MM.1S (cell line): ENCODE measurements at regions not wholly inside any gene's neighbourhood (a gene's known extent, or its start where the extent isn't known, plus 50 kb on each side); places are given as distances from the start of the nearest gene placed in this dataset.
A peak's percentile ranks its signal among the peaks of the same experiment; 100 is the strongest.
"Not testable (repeated sequence)": the region's sequence is repeated elsewhere in the genome, so short reads cannot be mapped to it uniquely, and the experiment has no call there.

Experiments
- DNase-seq: peaks from one replicate; pipeline ENCODE4 v3.0.0-alpha.2; 2015
- H2AFZ ChIP-seq: fragments of 300-600 bp; sonication (generic); 2 replicates; pipeline ENCODE4 v1.6.0; 2016; ENCODE audit warnings: antibody characterized with exemption, low read length
- H3F3A ChIP-seq: fragments of 300-600 bp; sonication (generic); 2 replicates; pipeline ENCODE4 v1.6.1; 2016; ENCODE audit warnings: mild to moderate bottlenecking, antibody characterized with exemption, low read length, moderate library complexity, mixed read lengths; ENCODE audit not compliant: insufficient read depth
- H3K27ac ChIP-seq: fragments of 300-600 bp; sonication (generic); 2 replicates; pipeline ENCODE4 v1.5.1; 2016; ENCODE audit warnings: mild to moderate bottlenecking, low read length
- H3K27me3 ChIP-seq: fragments of 300-600 bp; sonication (generic); replicated peaks from 2 replicates; pipeline ENCODE4 v1.6.0; 2016; ENCODE audit warnings: low read length; ENCODE audit not compliant: insufficient read depth
- H3K36me3 ChIP-seq: fragments of 300-600 bp; sonication (generic); replicated peaks from 2 replicates; pipeline ENCODE4 v1.6.1; 2016; ENCODE audit warnings: mild to moderate bottlenecking, low read length, mixed read lengths; ENCODE audit not compliant: insufficient read depth
- H3K4me1 ChIP-seq: fragments of 300-600 bp; sonication (generic); 2 replicates; pipeline ENCODE4 v1.6.1; 2016; ENCODE audit warnings: low read length, mixed read lengths
- H3K4me2 ChIP-seq: fragments of 300-600 bp; sonication (generic); 2 replicates; pipeline ENCODE4 v1.6.0; 2016; ENCODE audit warnings: low read depth, low read length
- H3K4me3 ChIP-seq: fragments of 300-600 bp; sonication (generic); 2 replicates; pipeline ENCODE4 v1.5.1; 2016; ENCODE audit warnings: low read length, mixed read lengths
- H3K79me2 ChIP-seq: fragments of 300-600 bp; sonication (generic); 2 replicates; pipeline ENCODE4 v1.6.1; 2016; ENCODE audit warnings: mixed run types, low read length, mixed read lengths
- H3K9ac ChIP-seq: fragments of 300-600 bp; sonication (generic); 2 replicates; pipeline ENCODE4 v1.6.1; 2016; ENCODE audit warnings: low read length, mixed read lengths
- H3K9me2 ChIP-seq: fragments of 300-600 bp; sonication (generic); replicated peaks from 2 replicates; pipeline ENCODE4 v1.6.1; 2016; ENCODE audit warnings: mild to moderate bottlenecking, low read length, mixed read lengths; ENCODE audit not compliant: insufficient read depth
- H3K9me3 ChIP-seq: fragments of 300-600 bp; sonication (generic); replicated peaks from 2 replicates; pipeline ENCODE4 v1.6.1; 2016; ENCODE audit warnings: mild to moderate bottlenecking, low read length, mixed read lengths; ENCODE audit not compliant: insufficient read depth
- H4K20me1 ChIP-seq: fragments of 300-600 bp; sonication (generic); 2 replicates; pipeline ENCODE4 v1.6.1; 2016; ENCODE audit warnings: mild to moderate bottlenecking, low read length, moderate library complexity, mixed read lengths; ENCODE audit not compliant: insufficient read depth
- CTCF ChIP-seq: fragments of 300-600 bp; sonication (generic); IDR thresholded peaks from 2 replicates; pipeline ENCODE4 v1.5.1; 2016; ENCODE audit warnings: antibody characterized with exemption, low read length, mixed read lengths
- EZH2 ChIP-seq: fragments of 300-600 bp; sonication (generic); optimal IDR thresholded peaks from 2 replicates; pipeline ENCODE3; 2017; ENCODE audit warnings: low read depth, mild to moderate bottlenecking, antibody characterized with exemption, low read length, mixed read lengths
- EZH2phosphoT487 ChIP-seq: fragments of 300-600 bp; sonication (generic); IDR thresholded peaks from 2 replicates; pipeline ENCODE4 v1.6.1; 2018; ENCODE audit warnings: antibody characterized with exemption, low read length

GRCh38 chr1:58854576-58854975 is 70.7 kb upstream of the JUN start:
- Histone ChIP-seq H3K36me3 (no peaks in the 10 kb centered on the region), H3K9me3 (no peaks in the 10 kb centered on the region), H3K27ac (peak overlapping the region; percentile 11; the same call in 1 of the 2 replicates), H3F3A (peaks cover 15% of the 10 kb centered on the region), H3K4me1 (peaks cover 40% of the 10 kb centered on the region), H3K79me2 (no peaks in the 10 kb centered on the region), H3K4me3 (no peak overlapping the region), H2AFZ (no peak overlapping the region), H3K9ac (no peak overlapping the region), H3K27me3 (no peaks in the 10 kb centered on the region), H4K20me1 (no peaks in the 10 kb centered on the region), H3K9me2 (no peaks in the 10 kb centered on the region), H3K4me2 (peak overlapping the region; percentile 11; the same call in 1 of the 2 replicates)
- DNase-seq: peak; percentile 57
- TF ChIP-seq CTCF (no peak), EZH2 (no peak), EZH2phosphoT487 (no peak)

DNA sequence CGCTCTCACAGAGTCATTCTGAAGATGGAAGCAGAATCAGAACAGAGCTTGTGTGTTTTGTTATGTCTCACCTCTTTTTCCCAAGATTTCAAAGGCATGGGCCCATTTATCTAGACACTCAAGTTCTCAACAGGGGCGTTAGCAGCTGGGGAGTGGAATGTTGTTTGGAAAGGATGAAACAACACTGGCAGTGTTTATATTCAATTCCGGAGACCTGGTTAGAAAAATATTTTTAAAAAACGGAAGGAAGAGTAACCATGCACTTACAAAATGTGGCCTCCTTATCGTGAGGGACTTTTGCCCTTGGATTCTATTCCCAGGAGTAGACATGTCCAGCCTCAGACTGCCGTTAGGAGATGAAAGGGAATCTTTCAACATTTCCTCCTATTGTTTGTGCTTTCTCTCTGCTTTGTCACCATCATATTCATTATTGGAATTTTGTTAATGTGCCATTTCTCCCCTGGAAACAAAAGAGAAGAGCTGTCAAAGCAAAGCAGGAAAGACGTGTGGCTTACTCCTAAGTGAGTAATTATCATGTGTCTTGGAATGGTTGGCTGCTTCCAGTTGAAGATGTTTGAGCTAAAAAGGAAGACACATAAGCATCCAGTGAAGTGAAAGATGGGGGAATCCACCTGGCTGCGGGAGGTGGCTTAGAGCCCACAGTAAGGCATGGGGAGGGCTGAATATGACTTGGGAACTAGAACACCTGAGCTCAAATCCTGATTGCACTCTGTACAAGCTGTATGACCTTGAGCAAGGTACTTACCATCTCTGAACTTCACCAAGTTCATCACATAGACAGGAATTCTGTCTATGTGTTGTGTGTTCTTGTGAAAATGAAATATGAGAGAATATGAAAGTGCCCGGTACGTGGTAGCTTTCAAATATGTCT is 71.7 kb upstream of the JUN start:
- H3K9ac ChIP-seq: no peak overlapping the region
- no peaks in the 10 kb centered on the region for H3K79me2 ChIP-seq
- H4K20me1 ChIP-seq: no peaks in the 10 kb centered on the region
- H3K9me3 ChIP-seq: no peaks in the 10 kb centered on the region
- peak overlapping the region; percentile 11; the same call in 1 of the 2 replicates for H3K4me2 ChIP-seq
- H3K4me1 ChIP-seq: peaks cover 40% of the 10 kb centered on the region
- H3K27ac ChIP-seq: no peak overlapping the region; the same call in 1 of the 2 replicates
- TF ChIP-seq CTCF (no peak), EZH2phosphoT487 (no peak), EZH2 (no peak)
- H2AFZ ChIP-seq: no peak overlapping the region
- no peak for DNase-seq
- no peak overlapping the region for H3K4me3 ChIP-seq
- H3F3A ChIP-seq: peaks cover 15% of the 10 kb centered on the region
- H3K27me3 ChIP-seq: no peaks in the 10 kb centered on the region
- H3K9me2 ChIP-seq: no peaks in the 10 kb centered on the region
- H3K36me3 ChIP-seq: no peaks in the 10 kb centered on the region

GRCh38 chr1:58856281-58856680 is 72.4 kb upstream of the JUN start:
- H3K4me3 ChIP-seq, H3K9me2 ChIP-seq, H3K36me3 ChIP-seq, H3K27ac ChIP-seq, H2AFZ ChIP-seq, DNase-seq, H4K20me1 ChIP-seq, H3K79me2 ChIP-seq, H3K9me3 ChIP-seq, H3K4me2 ChIP-seq, H3K9ac ChIP-seq, H3K27me3 ChIP-seq: not testable (repeated sequence)
- Histone ChIP-seq H3K4me1 (peaks cover 40% of the 10 kb centered on the region), H3F3A (peaks cover 15% of the 10 kb centered on the region)
